ENCODE measurements at regions not wholly inside any gene's neighbourhood (a gene's known extent, or its start where the extent isn't known, plus 50 kb on each side); places are given as distances from the start of the nearest gene placed in this dataset.

- TF ChIP-seq EZH2 (IDR thresholded peaks at IDR 0.05; ENCODE audit: borderline replicate concordance, insufficient read depth, low read depth, low read length, poor library complexity, severe bottlenecking) (no peak), CTCF (IDR thresholded peaks at IDR 0.05) (no peak)
Measured at GRCh38 chr18:44342162-44342561, 338.5 kb upstream of the SETBP1 start.

Measured in B cell (primary cell).